IMR-90 (cell line): ENCODE measurements at regions not wholly inside any gene's neighbourhood (a gene's known extent, or its start where the extent isn't known, plus 50 kb on each side); places are given as distances from the start of the nearest gene placed in this dataset.

Experiments
- ATAC-seq: fragments of 200-7000 bp; cut with Tn5 transposase; 2 replicates; pipeline ENCODE4 v1.9.1; 2020; ENCODE audit warnings: low read depth, mild to moderate bottlenecking, moderate library complexity
- BruUV-seq: library from RNA; stranded (reverse); fragments of 400-500 nt; replicated peaks from 2 replicates; lab custom pipeline; 2021; lab: Mats Ljungman, UMichigan
- CTCF ChIA-PET: fragments of 300-600 bp; formaldehyde crosslinking; extraction: SDS; loops from one replicate; lab custom pipeline; 2021; ENCODE audit warnings: antibody characterized with exemption; lab: Yijun Ruan, JAX
- POLR2A ChIA-PET: fragments of 300-600 bp; sonication (Branson Sonifier 250); formaldehyde crosslinking; loops from one replicate; lab custom pipeline; 2022; ENCODE audit warnings: antibody characterized with exemption; ENCODE audit not compliant: unreplicated experiment; lab: Charles Lee
- DNase-seq: peaks from one replicate; pipeline ENCODE4 v3.0.0; 2013
- H2AFZ ChIP-seq: replicated peaks from 2 replicates; pipeline ENCODE3; 2013; ENCODE audit warnings: low read length, mild to moderate bottlenecking; ENCODE audit not compliant: poor library complexity
- H2AK5ac ChIP-seq: 2 replicates; pipeline ENCODE4 v1.6.1; 2013; ENCODE audit warnings: low read depth, low read length, inconsistent platforms
- H2AK9ac ChIP-seq: replicated peaks from 2 replicates; pipeline ENCODE3; 2013; ENCODE audit warnings: mild to moderate bottlenecking, low read depth, low read length, moderate library complexity; ENCODE audit not compliant: poor library complexity
- H2BK120ac ChIP-seq: 2 replicates; pipeline ENCODE4 v1.6.1; 2013; ENCODE audit warnings: low read depth, low read length, inconsistent platforms
- H2BK15ac ChIP-seq: 3 replicates; pipeline ENCODE4 v1.6.1; 2013; ENCODE audit warnings: low read depth, low read length, inconsistent platforms
- H2BK20ac ChIP-seq: 2 replicates; pipeline ENCODE4 v1.6.1; 2013; ENCODE audit warnings: low read depth, mild to moderate bottlenecking, inconsistent platforms, low read length, moderate library complexity
- H2BK5ac ChIP-seq: 2 replicates; pipeline ENCODE4 v1.6.1; 2013; ENCODE audit warnings: mild to moderate bottlenecking, low read depth, low read length, inconsistent platforms; ENCODE audit not compliant: poor library complexity, severe bottlenecking
- H3K14ac ChIP-seq: replicated peaks from 2 replicates; pipeline ENCODE4 v1.6.1; 2013; ENCODE audit warnings: low read depth, low read length, inconsistent platforms
- H3K18ac ChIP-seq: 2 replicates; pipeline ENCODE4 v1.6.1; 2013; ENCODE audit warnings: low read depth, low read length, control low read depth
- H3K23ac ChIP-seq: 2 replicates; pipeline ENCODE4 v1.6.1; 2013; ENCODE audit warnings: low read depth, low read length, inconsistent platforms
- H3K27ac ChIP-seq: 2 replicates; pipeline ENCODE4 v1.5.1; 2013; ENCODE audit warnings: mild to moderate bottlenecking, control low read depth, low read length; ENCODE audit not compliant: insufficient read depth
- H3K27me3 ChIP-seq: 2 replicates; pipeline ENCODE4 v1.6.1; 2013; ENCODE audit warnings: low read length; ENCODE audit not compliant: control insufficient read depth, insufficient read depth
- H3K36me3 ChIP-seq: 2 replicates; pipeline ENCODE4 v1.6.1; 2013; ENCODE audit warnings: low read length, mixed read lengths; ENCODE audit not compliant: control insufficient read depth, insufficient read depth
- H3K4ac ChIP-seq: 2 replicates; pipeline ENCODE4 v1.6.1; 2013; ENCODE audit warnings: low read depth, low read length, inconsistent platforms
- H3K4me1 ChIP-seq: 2 replicates; pipeline ENCODE4 v1.6.1; 2013; ENCODE audit warnings: low read length, mixed read lengths; ENCODE audit not compliant: control insufficient read depth, insufficient read depth
- H3K4me2 ChIP-seq: 2 replicates; pipeline ENCODE4 v1.6.1; 2013; ENCODE audit warnings: low read depth, mild to moderate bottlenecking, control low read depth, low read length, moderate library complexity
- H3K4me3 ChIP-seq: 2 replicates; pipeline ENCODE4 v1.5.1; 2013; ENCODE audit warnings: low read depth, mild to moderate bottlenecking, control low read depth, low read length, moderate library complexity; ENCODE audit not compliant: insufficient read depth
- H3K56ac ChIP-seq: 2 replicates; pipeline ENCODE4 v1.6.1; 2013; ENCODE audit warnings: low read length, inconsistent platforms; ENCODE audit not compliant: insufficient read depth; ENCODE audit errors: extremely low read depth
- H3K79me1 ChIP-seq, 2 experiments: 2 replicates each; pipeline ENCODE4 v1.6.1; 2013; ENCODE audit warnings: low read length in 2 of 2, inconsistent platforms in 1 of 2, low read depth in 1 of 2
- H3K9ac ChIP-seq: 2 replicates; pipeline ENCODE4 v1.6.1; 2013; ENCODE audit warnings: low read depth, low read length, control low read depth
- H3K9me1 ChIP-seq: 2 replicates; pipeline ENCODE4 v1.6.1; 2013; ENCODE audit warnings: low read length, inconsistent platforms; ENCODE audit not compliant: insufficient read depth
- H3K9me3 ChIP-seq: 2 replicates; pipeline ENCODE4 v1.6.1; 2013; ENCODE audit warnings: low read length; ENCODE audit not compliant: control insufficient read depth, insufficient read depth
- H4K20me1 ChIP-seq: 2 replicates; pipeline ENCODE4 v1.6.1; 2013; ENCODE audit warnings: low read length, inconsistent platforms; ENCODE audit not compliant: insufficient read depth
- H4K5ac ChIP-seq: 2 replicates; pipeline ENCODE4 v1.6.1; 2013; ENCODE audit warnings: mild to moderate bottlenecking, low read depth, low read length, control low read depth
- H4K8ac ChIP-seq, 2 experiments: 2 replicates each; pipeline ENCODE4 v1.6.1; 2013; ENCODE audit warnings: low read depth in 2 of 2, low read length in 2 of 2, control low read depth in 1 of 2, inconsistent platforms in 1 of 2
- H4K91ac ChIP-seq: 2 replicates; pipeline ENCODE4 v1.6.1; 2013; ENCODE audit warnings: low read depth, low read length, inconsistent platforms; ENCODE audit not compliant: insufficient read depth
- BHLHE40 ChIP-seq: fragments of 150-350 bp; IDR thresholded peaks from 2 replicates; pipeline ENCODE4 v1.6.1; 2016; ENCODE audit warnings: mild to moderate bottlenecking, low read depth, low read length
- CEBPB ChIP-seq: IDR thresholded peaks from 2 replicates; pipeline ENCODE4 v1.6.1; 2012; ENCODE audit warnings: low read depth, low read length, improper control_type of control experiment
- ELK1 ChIP-seq: fragments of 150-350 bp; IDR thresholded peaks from 2 replicates; pipeline ENCODE4 v1.6.1; 2016; ENCODE audit warnings: low read depth, mild to moderate bottlenecking, low read length, moderate library complexity, borderline replicate concordance
- FOS ChIP-seq: fragments of 150-350 bp; IDR thresholded peaks from 2 replicates; pipeline ENCODE4 v1.6.1; 2016; ENCODE audit warnings: low read depth, low read length
- MAFK ChIP-seq: IDR thresholded peaks from 2 replicates; pipeline ENCODE4 v1.6.1; 2012; ENCODE audit warnings: low read depth, low read length, improper control_type of control experiment
- MAZ ChIP-seq: IDR thresholded peaks from 2 replicates; pipeline ENCODE4 v1.6.1; 2012; ENCODE audit warnings: low read depth, mild to moderate bottlenecking, low read length, improper control_type of control experiment, moderate library complexity, borderline replicate concordance
- MXI1 ChIP-seq: IDR thresholded peaks from 2 replicates; pipeline ENCODE4 v1.6.1; 2012; ENCODE audit warnings: low read depth, mild to moderate bottlenecking, low read length, moderate library complexity, borderline replicate concordance
- NFE2L2 ChIP-seq: fragments of 150-350 bp; IDR thresholded peaks from 2 replicates; pipeline ENCODE4 v1.6.1; 2016; ENCODE audit warnings: low read depth, mild to moderate bottlenecking, low read length
- POLR2A ChIP-seq: IDR thresholded peaks from 2 replicates; pipeline ENCODE4 v1.6.1; 2012; ENCODE audit warnings: mild to moderate bottlenecking, low read depth, low read length
- RCOR1 ChIP-seq: IDR thresholded peaks from 2 replicates; pipeline ENCODE4 v1.6.1; 2012; ENCODE audit warnings: mild to moderate bottlenecking, low read length, improper control_type of control experiment; ENCODE audit not compliant: insufficient replicate concordance
- RFX5 ChIP-seq: IDR thresholded peaks from 2 replicates; pipeline ENCODE4 v1.8.0; 2012; ENCODE audit warnings: low read depth, mild to moderate bottlenecking, low read length, moderate library complexity
- WGBS, 2 experiments: methylation state at CpG; one replicate each; pipeline versions ENCODE4 v1.1.5 to v1.1.7; 2013; ENCODE audit warnings: missing lambda C conversion rate in 2 of 2; ENCODE audit not compliant: insufficient read length in 1 of 2; ENCODE audit errors: extremely low coverage in 2 of 2; 5-methylcytosine and 5-hydroxymethylcytosine counted together
- dilution Hi-C: fragments of 300-500 bp; cut with HindIII; formaldehyde crosslinking; loops from one replicate; pipeline ENCODE4 v1.14.3; 2018; ENCODE audit warnings: low sequenced_read_pairs; ENCODE audit not compliant: unreplicated experiment
- in situ Hi-C: fragments of 300-500 bp; cut with MboI; formaldehyde crosslinking; loops from 3 replicates; pipeline ENCODE4 v1.14.3; 2019; ENCODE audit warnings: low sequenced_read_pairs, inconsistent platforms, mixed read lengths
- intact Hi-C: fragments of 100-400 bp; cut with micrococcal nuclease; formaldehyde crosslinking; loops from 2 replicates; pipeline ENCODE4 v1.10.0; 2022

- ATAC-seq: no peak
Observed at GRCh38 chr14:94867946-94868771, 98.2 kb upstream of the GSC start.

More at GRCh38 chr14:94867946-94868771, 98.2 kb upstream of the GSC start:
- Histone ChIP-seq H3K79me1 (no peaks in the 10 kb centered on the region), H3K27me3 (no peaks in the 10 kb centered on the region), H2BK20ac (no peak overlapping the region), H2AK9ac (no peak overlapping the region), H4K8ac (no peak overlapping the region), H4K5ac (no peak overlapping the region), H3K56ac (no peak overlapping the region), H2AK5ac (no peak overlapping the region), H3K36me3 (no peaks in the 10 kb centered on the region), H3K9me1 (no peaks in the 10 kb centered on the region), H4K91ac (no peak overlapping the region), H3K23ac (no peak overlapping the region), H4K20me1 (no peaks in the 10 kb centered on the region), H2BK120ac (no peak overlapping the region), H3K14ac (no peak overlapping the region), H2AFZ (no peak overlapping the region), H3K4me2 (no peak overlapping the region), H3K4me1 (no peaks in the 10 kb centered on the region), H2BK15ac (no peak overlapping the region), H2BK5ac (no peak overlapping the region), H3K4me3 (no peak overlapping the region), H3K9ac (no peak overlapping the region), H3K9me3 (peaks cover 4% of the 10 kb centered on the region; the same call in 1 of the 2 replicates), H3K27ac (no peak overlapping the region), H3K4ac (no peak overlapping the region), H3K18ac (no peak overlapping the region)
- BruUV-seq: no TSS peak
- POLR2A ChIA-PET: no interaction called here
- 53% methylated on average over 2 of the region's 20 CpGs; no CpG with 5 or more reads in 1 of the 2 experiments for WGBS, 2 experiments
- intact Hi-C loops: no loop called here
- TF ChIP-seq MXI1: no peak
- TF ChIP-seq CEBPB: no peak
- TF ChIP-seq FOS: no peak
- TF ChIP-seq RFX5: no peak
- no peak for TF ChIP-seq RCOR1
- TF ChIP-seq NFE2L2: no peak
- no peak for TF ChIP-seq MAFK
- no peak for TF ChIP-seq POLR2A
- no peak for TF ChIP-seq BHLHE40
- TF ChIP-seq ELK1: no peak
- TF ChIP-seq MAZ: no peak
- DNase-seq: no peak
- in situ Hi-C loops: no loop called here
- CTCF ChIA-PET: no interaction called here
- dilution Hi-C loops: no loop called here
